Endothelial cell (in vitro differentiated cells): ENCODE measurements at regions not wholly inside any gene's neighbourhood (a gene's known extent, or its start where the extent isn't known, plus 50 kb on each side); places are given as distances from the start of the nearest gene placed in this dataset.

Experiments used
- DNase-seq: peaks from one replicate; pipeline ENCODE4 v3.0.0; 2021; ENCODE audit warnings: low spot score
- H3K27ac Mint-ChIP-seq: one replicate; pipeline ENCODE4 v1.8.0; 2021; ENCODE audit warnings: mixed read lengths, inconsistent platforms; ENCODE audit not compliant: unreplicated experiment
- H3K27me3 Mint-ChIP-seq: one replicate; pipeline ENCODE4 v1.8.0; 2021; ENCODE audit warnings: mild to moderate bottlenecking, moderate library complexity, mixed read lengths, inconsistent platforms; ENCODE audit not compliant: unreplicated experiment
- H3K36me3 Mint-ChIP-seq: one replicate; pipeline ENCODE4 v1.8.0; 2021; ENCODE audit warnings: mild to moderate bottlenecking, low read depth, mixed read lengths, inconsistent platforms; ENCODE audit not compliant: unreplicated experiment
- H3K4me1 Mint-ChIP-seq: one replicate; pipeline ENCODE4 v1.8.0; 2021; ENCODE audit warnings: mild to moderate bottlenecking, mixed read lengths, inconsistent platforms; ENCODE audit not compliant: unreplicated experiment
- H3K4me3 Mint-ChIP-seq: one replicate; pipeline ENCODE4 v1.8.0; 2021; ENCODE audit warnings: mild to moderate bottlenecking, mixed read lengths, inconsistent platforms; ENCODE audit not compliant: unreplicated experiment
- H3K9me3 Mint-ChIP-seq: one replicate; pipeline ENCODE4 v1.8.0; 2021; ENCODE audit warnings: mixed read lengths, inconsistent platforms; ENCODE audit not compliant: unreplicated experiment
- TF ChIP-seq, protein P1 (sequence below): fragments of 200-600 bp; sonication (generic); IDR thresholded peaks from one replicate; pipeline ENCODE4 v1.5.0; 2021; ENCODE audit warnings: antibody characterized with exemption; ENCODE audit not compliant: unreplicated experiment

DNA sequence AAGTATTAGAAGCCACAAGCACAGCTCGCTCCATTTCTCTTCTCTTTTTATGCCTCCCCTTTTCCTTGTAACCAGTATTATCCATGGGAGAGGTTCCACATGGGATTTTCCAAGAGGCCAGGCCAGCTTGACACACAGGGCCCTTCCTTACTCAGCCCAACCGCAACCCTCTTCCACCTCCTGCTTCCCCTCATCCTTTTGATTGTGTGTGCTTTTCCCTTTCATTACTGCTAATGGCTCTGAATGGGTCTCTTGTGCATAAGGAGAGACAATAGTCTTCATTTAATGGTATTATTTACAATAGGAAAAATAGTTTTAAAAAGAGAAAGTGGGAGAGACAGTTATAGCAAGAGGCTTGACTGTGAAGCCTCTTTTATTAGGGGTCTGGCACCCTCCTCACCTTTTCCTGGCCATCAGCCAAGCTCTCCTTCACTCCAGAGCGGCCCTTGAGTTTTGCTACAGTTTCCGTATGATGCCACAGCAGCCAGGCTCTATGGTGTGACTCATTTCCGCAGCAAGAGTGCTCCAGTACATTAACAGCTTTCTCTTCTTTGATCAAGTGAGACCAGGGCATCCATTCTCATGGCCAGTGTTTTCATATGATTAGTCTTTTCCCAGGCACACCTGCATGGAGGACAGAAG is 579.5 kb downstream of the TFAP2B start:
- no peaks in the 10 kb centered on the region for H3K4me1 Mint-ChIP-seq
- no peak overlapping the region for H3K27ac Mint-ChIP-seq
- DNase-seq: no peak
- H3K4me3 Mint-ChIP-seq: no peak overlapping the region
- H3K27me3 Mint-ChIP-seq: no peaks in the 10 kb centered on the region
- H3K9me3 Mint-ChIP-seq: no peaks in the 10 kb centered on the region
- no peaks in the 10 kb centered on the region for H3K36me3 Mint-ChIP-seq
- TF ChIP-seq, protein P1, sequence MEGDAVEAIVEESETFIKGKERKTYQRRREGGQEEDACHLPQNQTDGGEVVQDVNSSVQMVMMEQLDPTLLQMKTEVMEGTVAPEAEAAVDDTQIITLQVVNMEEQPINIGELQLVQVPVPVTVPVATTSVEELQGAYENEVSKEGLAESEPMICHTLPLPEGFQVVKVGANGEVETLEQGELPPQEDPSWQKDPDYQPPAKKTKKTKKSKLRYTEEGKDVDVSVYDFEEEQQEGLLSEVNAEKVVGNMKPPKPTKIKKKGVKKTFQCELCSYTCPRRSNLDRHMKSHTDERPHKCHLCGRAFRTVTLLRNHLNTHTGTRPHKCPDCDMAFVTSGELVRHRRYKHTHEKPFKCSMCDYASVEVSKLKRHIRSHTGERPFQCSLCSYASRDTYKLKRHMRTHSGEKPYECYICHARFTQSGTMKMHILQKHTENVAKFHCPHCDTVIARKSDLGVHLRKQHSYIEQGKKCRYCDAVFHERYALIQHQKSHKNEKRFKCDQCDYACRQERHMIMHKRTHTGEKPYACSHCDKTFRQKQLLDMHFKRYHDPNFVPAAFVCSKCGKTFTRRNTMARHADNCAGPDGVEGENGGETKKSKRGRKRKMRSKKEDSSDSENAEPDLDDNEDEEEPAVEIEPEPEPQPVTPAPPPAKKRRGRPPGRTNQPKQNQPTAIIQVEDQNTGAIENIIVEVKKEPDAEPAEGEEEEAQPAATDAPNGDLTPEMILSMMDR: no peak

GRCh38 chr6:51398793-51399192 is 580.1 kb downstream of the TFAP2B start:
- no peaks in the 10 kb centered on the region for H3K4me1 Mint-ChIP-seq
- no peak overlapping the region for H3K27ac Mint-ChIP-seq
- no peak overlapping the region for H3K4me3 Mint-ChIP-seq
- no peaks in the 10 kb centered on the region for H3K36me3 Mint-ChIP-seq
- H3K9me3 Mint-ChIP-seq: no peaks in the 10 kb centered on the region
- no peak for DNase-seq
- TF ChIP-seq, protein P1: no peak
- H3K27me3 Mint-ChIP-seq: no peaks in the 10 kb centered on the region

- H3K4me3 Mint-ChIP-seq: no peak overlapping the region
- H3K4me1 Mint-ChIP-seq: no peaks in the 10 kb centered on the region
- no peak for DNase-seq
- no peaks in the 10 kb centered on the region for H3K9me3 Mint-ChIP-seq
- H3K36me3 Mint-ChIP-seq: no peaks in the 10 kb centered on the region
- H3K27ac Mint-ChIP-seq: no peak overlapping the region
- no peaks in the 10 kb centered on the region for H3K27me3 Mint-ChIP-seq
- TF ChIP-seq, protein P1: no peak
Measured at GRCh38 chr6:51410453-51410852, 591.8 kb downstream of the TFAP2B start.

GRCh38 chr6:51411496-51412125 is 592.9 kb downstream of the TFAP2B start:
- H3K27ac Mint-ChIP-seq: no peak overlapping the region
- no peak for DNase-seq
- no peaks in the 10 kb centered on the region for H3K4me1 Mint-ChIP-seq
- no peaks in the 10 kb centered on the region for H3K9me3 Mint-ChIP-seq
- no peaks in the 10 kb centered on the region for H3K36me3 Mint-ChIP-seq
- no peak overlapping the region for H3K4me3 Mint-ChIP-seq
- TF ChIP-seq, protein P1: no peak
- no peaks in the 10 kb centered on the region for H3K27me3 Mint-ChIP-seq

DNA sequence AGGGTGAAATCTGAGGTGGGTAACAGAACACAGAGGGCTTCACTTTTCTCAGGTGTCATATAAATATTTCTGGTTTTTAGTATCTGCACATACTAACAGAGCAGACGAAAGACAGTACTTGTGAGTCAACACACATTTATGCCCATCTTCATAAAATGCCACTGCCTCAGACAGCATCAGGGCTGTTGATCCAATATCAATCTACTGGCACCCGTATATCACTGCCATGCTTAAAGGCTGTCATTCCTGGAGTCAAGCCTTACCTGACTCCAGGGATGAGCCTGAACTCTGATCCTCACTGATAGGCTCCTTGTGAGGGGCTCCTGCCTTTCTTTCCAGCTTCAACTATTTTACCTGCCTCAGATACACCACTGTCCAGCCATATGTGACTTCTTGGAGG is 595.7 kb downstream of the TFAP2B start:
- Mint-ChIP-seq H3K27me3 (no peaks in the 10 kb centered on the region), H3K36me3 (no peaks in the 10 kb centered on the region)
- DNase-seq: no peak

More for the DNA sequence above, 595.7 kb downstream of the TFAP2B start:
- Mint-ChIP-seq H3K9me3 (no peaks in the 10 kb centered on the region), H3K27ac (no peak overlapping the region), H3K4me3 (no peak overlapping the region), H3K4me1 (no peaks in the 10 kb centered on the region)
- TF ChIP-seq, protein P1: no peak
